Stimulated activated CD8-positive, alpha-beta memory T cell treated with anti-CD3 and anti-CD28 coated beads, Interleukin-12 subunit alpha, Interleukin-12 subunit beta, amount 100 ng/mL, for 1 hour (primary cell): ENCODE measurements at regions not wholly inside any gene's neighbourhood (a gene's known extent, or its start where the extent isn't known, plus 50 kb on each side); places are given as distances from the start of the nearest gene placed in this dataset.

Source experiments
- DNase-seq: peaks from one replicate; pipeline ENCODE4 v3.0.0-alpha.2; 2020; ENCODE audit warnings: low read depth

GRCh38 chr7:136036336-136036735 is 59.2 kb upstream of the MTPN start:
- DNase-seq: no peak

GRCh38 chr7:136034132-136034531 is 57.0 kb upstream of the MTPN start:
- no peak for DNase-seq

- DNase-seq: no peak
Observed at GRCh38 chr7:136033413-136034031, 56.4 kb upstream of the MTPN start.

- DNase-seq: no peak
Observed at GRCh38 chr7:136030867-136031318, 53.7 kb upstream of the MTPN start.

- DNase-seq: no peak
Observed at GRCh38 chr7:136030330-136030729, 53.2 kb upstream of the MTPN start.

GRCh38 chr7:136027160-136027559 is 50.0 kb upstream of the MTPN start:
- DNase-seq: no peak
